Chondrocyte (in vitro differentiated cells): ENCODE measurements at regions not wholly inside any gene's neighbourhood (a gene's known extent, or its start where the extent isn't known, plus 50 kb on each side); places are given as distances from the start of the nearest gene placed in this dataset.

Experiments
- DNase-seq: peaks from one replicate; pipeline ENCODE4 v3.0.0; 2021; ENCODE audit warnings: mixed read lengths, low spot score
- H3K27ac Mint-ChIP-seq: one replicate; pipeline ENCODE4 v1.8.0; 2021; ENCODE audit warnings: mild to moderate bottlenecking, moderate library complexity, mixed read lengths; ENCODE audit not compliant: unreplicated experiment
- H3K27me3 Mint-ChIP-seq: 2 replicates; pipeline ENCODE4 v1.8.0; 2021; ENCODE audit warnings: low read depth, mixed read lengths
- H3K36me3 Mint-ChIP-seq: 2 replicates; pipeline ENCODE4 v1.8.0; 2021; ENCODE audit warnings: low read depth, mixed read lengths
- H3K4me1 Mint-ChIP-seq: 2 replicates; pipeline ENCODE4 v1.8.0; 2021; ENCODE audit warnings: low read depth, mild to moderate bottlenecking, mixed read lengths
- H3K4me3 Mint-ChIP-seq: one replicate; pipeline ENCODE4 v1.8.0; 2021; ENCODE audit warnings: mild to moderate bottlenecking, moderate library complexity, mixed read lengths; ENCODE audit not compliant: unreplicated experiment
- H3K9me3 Mint-ChIP-seq: 2 replicates; pipeline ENCODE4 v1.8.0; 2021; ENCODE audit warnings: low read depth, mixed read lengths
- TF ChIP-seq, protein P1 (sequence below): fragments of 200-600 bp; sonication (generic); IDR thresholded peaks from 2 replicates; pipeline ENCODE4 v1.5.0; 2021; ENCODE audit warnings: antibody characterized with exemption, mild to moderate bottlenecking, moderate library complexity

DNA sequence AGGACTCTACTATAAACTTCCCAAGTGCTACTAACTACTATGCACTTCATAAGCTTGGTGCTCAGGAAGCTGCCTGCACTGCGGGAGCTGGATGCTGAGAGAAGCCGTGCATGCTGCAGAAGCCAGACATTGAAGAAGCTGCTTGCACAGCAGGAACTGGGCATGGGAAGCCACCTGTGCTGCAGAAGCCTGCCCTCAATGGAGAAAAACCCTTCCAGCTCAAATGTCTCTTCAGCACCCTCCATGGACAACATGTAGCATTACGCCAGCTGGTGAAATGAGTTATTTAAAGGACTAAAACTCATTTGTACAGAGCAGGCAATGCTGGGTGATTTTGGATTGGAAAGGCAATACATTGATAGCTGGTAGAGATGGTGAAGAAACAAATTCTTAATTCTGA is 247.2 kb downstream of the KIF4B start:
- Mint-ChIP-seq H3K9me3 (no peaks in the 10 kb centered on the region), H3K36me3 (no peaks in the 10 kb centered on the region)

DNA sequence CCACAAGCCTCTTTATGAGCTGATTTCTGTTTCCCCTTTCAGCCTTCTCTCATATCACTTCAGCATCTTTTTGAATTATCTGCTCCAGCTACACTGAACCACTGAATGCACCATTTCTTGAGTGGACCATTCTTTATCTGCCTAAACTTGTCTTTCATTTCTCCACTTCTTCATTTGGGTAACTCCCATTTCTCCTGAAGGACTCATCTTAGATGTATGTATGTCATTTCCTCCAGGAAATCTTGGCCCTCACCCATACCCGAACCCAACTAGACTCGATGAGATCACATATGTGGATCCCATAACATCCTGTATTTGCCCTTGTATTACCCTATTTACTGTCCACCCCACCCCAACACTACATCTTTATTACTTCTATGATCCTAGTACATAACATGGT is 249.8 kb downstream of the KIF4B start:
- H3K4me1 Mint-ChIP-seq = no peaks in the 10 kb centered on the region

More for the DNA sequence above, 247.2 kb downstream of the KIF4B start:
- Mint-ChIP-seq H3K4me1 (no peaks in the 10 kb centered on the region), H3K27me3 (no peaks in the 10 kb centered on the region), H3K27ac (no peak overlapping the region), H3K4me3 (no peak overlapping the region)
- TF ChIP-seq, protein P1, sequence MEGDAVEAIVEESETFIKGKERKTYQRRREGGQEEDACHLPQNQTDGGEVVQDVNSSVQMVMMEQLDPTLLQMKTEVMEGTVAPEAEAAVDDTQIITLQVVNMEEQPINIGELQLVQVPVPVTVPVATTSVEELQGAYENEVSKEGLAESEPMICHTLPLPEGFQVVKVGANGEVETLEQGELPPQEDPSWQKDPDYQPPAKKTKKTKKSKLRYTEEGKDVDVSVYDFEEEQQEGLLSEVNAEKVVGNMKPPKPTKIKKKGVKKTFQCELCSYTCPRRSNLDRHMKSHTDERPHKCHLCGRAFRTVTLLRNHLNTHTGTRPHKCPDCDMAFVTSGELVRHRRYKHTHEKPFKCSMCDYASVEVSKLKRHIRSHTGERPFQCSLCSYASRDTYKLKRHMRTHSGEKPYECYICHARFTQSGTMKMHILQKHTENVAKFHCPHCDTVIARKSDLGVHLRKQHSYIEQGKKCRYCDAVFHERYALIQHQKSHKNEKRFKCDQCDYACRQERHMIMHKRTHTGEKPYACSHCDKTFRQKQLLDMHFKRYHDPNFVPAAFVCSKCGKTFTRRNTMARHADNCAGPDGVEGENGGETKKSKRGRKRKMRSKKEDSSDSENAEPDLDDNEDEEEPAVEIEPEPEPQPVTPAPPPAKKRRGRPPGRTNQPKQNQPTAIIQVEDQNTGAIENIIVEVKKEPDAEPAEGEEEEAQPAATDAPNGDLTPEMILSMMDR = peak; percentile 17
- DNase-seq = no peak

DNA sequence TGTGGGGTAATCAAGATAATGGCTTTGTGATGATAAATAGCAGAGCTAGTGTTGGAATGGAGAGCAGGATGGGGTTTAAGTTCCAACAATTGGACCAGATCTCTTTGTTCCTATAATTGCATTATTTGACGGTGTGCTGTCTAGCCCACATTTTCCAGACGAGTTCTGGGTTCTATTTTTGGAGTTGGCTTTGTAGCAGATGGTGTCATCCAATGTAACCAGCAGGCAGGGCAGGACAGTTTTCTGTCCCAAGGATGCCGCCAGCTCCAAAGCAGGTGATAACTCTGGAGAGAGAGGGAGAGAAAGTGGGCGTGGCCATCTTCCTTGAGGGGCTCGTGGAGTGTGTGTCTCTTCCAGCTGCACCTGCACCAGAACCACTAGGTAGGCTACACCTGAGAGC is 251.3 kb downstream of the KIF4B start:
- H3K27ac Mint-ChIP-seq = no peak overlapping the region
- no peak for DNase-seq
- H3K9me3 Mint-ChIP-seq = peaks cover 2% of the 10 kb centered on the region
- no peaks in the 10 kb centered on the region for H3K36me3 Mint-ChIP-seq
- no peaks in the 10 kb centered on the region for H3K27me3 Mint-ChIP-seq
- H3K4me1 Mint-ChIP-seq = no peaks in the 10 kb centered on the region
- TF ChIP-seq, protein P1 = no peak
- H3K4me3 Mint-ChIP-seq = no peak overlapping the region

More for the DNA sequence above, 249.8 kb downstream of the KIF4B start:
- Mint-ChIP-seq H3K27me3 (no peaks in the 10 kb centered on the region), H3K27ac (no peak overlapping the region), H3K9me3 (peaks cover 2% of the 10 kb centered on the region), H3K36me3 (no peaks in the 10 kb centered on the region), H3K4me3 (no peak overlapping the region)
- no peak for DNase-seq
- TF ChIP-seq, protein P1 = no peak

DNA sequence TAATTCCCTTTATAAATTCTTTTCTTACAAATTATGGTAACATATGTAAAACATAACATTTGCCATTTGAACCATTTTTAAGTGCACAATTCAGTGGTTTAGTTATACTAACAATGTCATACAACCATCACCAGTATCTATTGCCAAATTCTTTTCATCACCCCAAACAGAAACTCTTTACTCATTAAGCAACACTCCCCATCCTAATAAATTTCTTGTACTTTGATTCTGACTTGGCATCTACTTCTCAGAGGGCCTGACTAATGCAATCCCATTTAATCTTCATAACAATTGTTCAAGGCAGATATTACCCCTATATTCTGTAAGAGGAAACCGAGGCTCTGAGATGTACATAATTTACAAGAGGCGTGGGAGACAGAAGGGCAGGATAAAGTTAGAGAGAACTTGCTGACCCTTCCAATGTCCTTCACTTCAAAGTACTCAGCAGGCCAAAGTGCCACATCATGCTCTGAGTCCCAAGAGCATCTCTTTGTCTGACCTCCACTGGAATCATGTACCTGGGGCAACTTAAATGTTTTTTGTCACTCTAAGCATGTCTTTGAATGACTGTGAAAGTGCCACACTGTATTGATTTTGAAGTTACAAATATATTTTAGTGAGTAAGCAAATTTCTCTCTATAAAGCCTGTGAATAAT is 255.3 kb downstream of the KIF4B start:
- H3K36me3 Mint-ChIP-seq = no peaks in the 10 kb centered on the region
- TF ChIP-seq, protein P1 = no peak

DNA sequence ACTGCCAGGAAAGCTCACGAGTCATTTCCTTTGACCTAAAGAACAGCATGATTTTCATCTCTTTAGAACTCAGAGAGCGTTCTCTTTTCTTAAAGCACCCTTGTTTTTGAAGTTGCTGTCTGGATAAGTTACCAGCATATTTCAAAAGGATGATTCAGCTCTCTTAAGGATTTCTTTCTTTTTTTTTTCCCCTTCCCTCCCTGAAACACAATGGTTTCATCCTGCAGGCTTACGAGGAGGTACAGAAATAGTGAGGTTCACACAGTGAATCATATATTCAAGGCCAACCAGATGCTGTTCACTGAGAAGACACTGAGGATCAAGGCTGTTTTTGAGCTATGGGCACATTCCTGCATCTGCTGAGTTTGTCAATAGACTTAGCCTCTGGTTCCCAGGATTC is 257.2 kb downstream of the KIF4B start:
- no peaks in the 10 kb centered on the region for H3K36me3 Mint-ChIP-seq
- TF ChIP-seq, protein P1 = no peak
- H3K27ac Mint-ChIP-seq = no peak overlapping the region
- H3K9me3 Mint-ChIP-seq = peaks cover 2% of the 10 kb centered on the region
- H3K4me1 Mint-ChIP-seq = no peaks in the 10 kb centered on the region
- no peak for DNase-seq
- no peak overlapping the region for H3K4me3 Mint-ChIP-seq
- peaks cover 3% of the 10 kb centered on the region for H3K27me3 Mint-ChIP-seq

More for the DNA sequence above, 255.3 kb downstream of the KIF4B start:
- H3K4me1 Mint-ChIP-seq = no peaks in the 10 kb centered on the region
- no peak for DNase-seq
- no peak overlapping the region for H3K4me3 Mint-ChIP-seq
- no peaks in the 10 kb centered on the region for H3K27me3 Mint-ChIP-seq
- peaks cover 2% of the 10 kb centered on the region for H3K9me3 Mint-ChIP-seq
- no peak overlapping the region for H3K27ac Mint-ChIP-seq
